ENCODE measurements at regions not wholly inside any gene's neighbourhood (a gene's known extent, or its start where the extent isn't known, plus 50 kb on each side); places are given as distances from the start of the nearest gene placed in this dataset.

DNA sequence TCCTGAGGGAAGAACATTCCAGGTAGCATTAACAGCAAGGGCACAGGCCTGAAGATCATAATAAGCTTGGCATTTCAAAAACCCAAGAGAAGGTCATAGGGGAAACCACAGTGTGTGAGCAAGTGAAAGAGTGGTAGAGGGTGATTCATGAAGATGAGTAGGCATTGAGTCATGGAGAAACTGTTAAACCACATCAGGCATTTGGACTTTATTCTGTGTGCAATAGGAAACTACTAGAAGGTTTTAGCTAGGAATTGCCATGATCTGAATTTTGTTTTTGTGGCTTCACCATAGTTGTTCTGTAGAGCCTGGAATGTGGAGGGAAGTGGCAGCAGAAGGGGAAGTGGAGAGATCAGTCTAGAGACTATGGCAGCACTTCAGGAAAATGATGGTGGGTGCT is 359.0 kb upstream of the PTBP2 start:
- Mint-ChIP-seq H3K9me3 (ENCODE audit: low read depth, unreplicated experiment) (peaks cover 6% of the 10 kb centered on the region), H3K4me3 (ENCODE audit: low read depth, unreplicated experiment) (no peak overlapping the region), H3K27ac (ENCODE audit: unreplicated experiment) (peak overlapping the region; percentile 94), H3K36me3 (ENCODE audit: insufficient read depth, unreplicated experiment) (peaks cover 6% of the 10 kb centered on the region), H3K27me3 (ENCODE audit: unreplicated experiment) (no peaks in the 10 kb centered on the region), H3K4me1 (ENCODE audit: low read depth, unreplicated experiment) (peaks cover 46% of the 10 kb centered on the region)
- peak; percentile 58 for DNase-seq
- CTCF ChIA-PET = no interaction called here
- intact Hi-C loops (cut with micrococcal nuclease; ENCODE audit: unreplicated experiment) = loop anchor here (5.0 kb wide), 1 partner anchor 175 kb away; no protein-coding TSS in a partner anchor
- TF ChIP-seq, protein P1, sequence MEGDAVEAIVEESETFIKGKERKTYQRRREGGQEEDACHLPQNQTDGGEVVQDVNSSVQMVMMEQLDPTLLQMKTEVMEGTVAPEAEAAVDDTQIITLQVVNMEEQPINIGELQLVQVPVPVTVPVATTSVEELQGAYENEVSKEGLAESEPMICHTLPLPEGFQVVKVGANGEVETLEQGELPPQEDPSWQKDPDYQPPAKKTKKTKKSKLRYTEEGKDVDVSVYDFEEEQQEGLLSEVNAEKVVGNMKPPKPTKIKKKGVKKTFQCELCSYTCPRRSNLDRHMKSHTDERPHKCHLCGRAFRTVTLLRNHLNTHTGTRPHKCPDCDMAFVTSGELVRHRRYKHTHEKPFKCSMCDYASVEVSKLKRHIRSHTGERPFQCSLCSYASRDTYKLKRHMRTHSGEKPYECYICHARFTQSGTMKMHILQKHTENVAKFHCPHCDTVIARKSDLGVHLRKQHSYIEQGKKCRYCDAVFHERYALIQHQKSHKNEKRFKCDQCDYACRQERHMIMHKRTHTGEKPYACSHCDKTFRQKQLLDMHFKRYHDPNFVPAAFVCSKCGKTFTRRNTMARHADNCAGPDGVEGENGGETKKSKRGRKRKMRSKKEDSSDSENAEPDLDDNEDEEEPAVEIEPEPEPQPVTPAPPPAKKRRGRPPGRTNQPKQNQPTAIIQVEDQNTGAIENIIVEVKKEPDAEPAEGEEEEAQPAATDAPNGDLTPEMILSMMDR (IDR thresholded peaks at IDR 0.05; ENCODE audit: unreplicated experiment) = no peak
- no TSS peak for BruUV-seq (replicated peaks)

- CTCF ChIA-PET = no interaction called here
- H3K9me3 Mint-ChIP-seq (ENCODE audit: low read depth, unreplicated experiment) = peaks cover 6% of the 10 kb centered on the region
- intact Hi-C loops (cut with micrococcal nuclease; ENCODE audit: unreplicated experiment) = loop anchor here (5.0 kb wide), 1 partner anchor 173 kb away; no protein-coding TSS in a partner anchor
- H3K27ac Mint-ChIP-seq (ENCODE audit: unreplicated experiment) = peak overlapping the region; percentile 94
- peaks cover 45% of the 10 kb centered on the region for H3K4me1 Mint-ChIP-seq (ENCODE audit: low read depth, unreplicated experiment)
- DNase-seq = no peak
- H3K27me3 Mint-ChIP-seq (ENCODE audit: unreplicated experiment) = no peaks in the 10 kb centered on the region
- H3K4me3 Mint-ChIP-seq (ENCODE audit: low read depth, unreplicated experiment) = no peak overlapping the region
- TF ChIP-seq, protein P1 (IDR thresholded peaks at IDR 0.05; ENCODE audit: unreplicated experiment) = no peak
- BruUV-seq (replicated peaks) = no TSS peak
- H3K36me3 Mint-ChIP-seq (ENCODE audit: insufficient read depth, unreplicated experiment) = peaks cover 6% of the 10 kb centered on the region
These were observed 357.8 kb upstream of the PTBP2 start for GRCh38 chr1:96363826-96364225.

DNA sequence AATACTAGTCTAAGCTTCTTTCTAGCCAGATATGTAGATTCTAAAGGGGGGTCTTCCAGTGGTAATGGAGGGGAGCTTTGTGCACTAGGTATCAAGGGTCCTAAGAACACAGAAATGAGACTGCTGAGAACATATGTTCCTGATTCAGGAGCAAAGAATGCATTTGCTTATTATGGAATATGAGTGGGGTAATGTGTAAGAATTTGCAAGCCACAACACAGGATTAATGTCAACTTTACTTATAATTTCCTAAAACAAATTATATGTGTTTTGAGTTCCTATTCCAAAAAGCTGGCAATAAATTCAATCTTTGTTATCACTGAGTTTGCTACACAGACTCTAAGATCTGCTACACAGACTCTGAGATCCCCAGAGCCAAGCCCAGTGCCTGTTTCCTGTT is 357.0 kb upstream of the PTBP2 start:
- Mint-ChIP-seq H3K36me3 (ENCODE audit: insufficient read depth, unreplicated experiment) (peaks cover 6% of the 10 kb centered on the region), H3K9me3 (ENCODE audit: low read depth, unreplicated experiment) (peaks cover 6% of the 10 kb centered on the region), H3K27ac (ENCODE audit: unreplicated experiment) (no peak overlapping the region), H3K27me3 (ENCODE audit: unreplicated experiment) (no peaks in the 10 kb centered on the region), H3K4me1 (ENCODE audit: low read depth, unreplicated experiment) (peaks cover 45% of the 10 kb centered on the region), H3K4me3 (ENCODE audit: low read depth, unreplicated experiment) (no peak overlapping the region)
- BruUV-seq (replicated peaks) = no TSS peak
- TF ChIP-seq, protein P1 (IDR thresholded peaks at IDR 0.05; ENCODE audit: unreplicated experiment) = no peak
- CTCF ChIA-PET = no interaction called here
- intact Hi-C loops (cut with micrococcal nuclease; ENCODE audit: unreplicated experiment) = loop anchor here (5.0 kb wide), 1 partner anchor 173 kb away; no protein-coding TSS in a partner anchor
- no peak for DNase-seq

GRCh38 chr1:96365076-96365475 is 356.5 kb upstream of the PTBP2 start:
- peaks cover 45% of the 10 kb centered on the region for H3K4me1 Mint-ChIP-seq (ENCODE audit: low read depth, unreplicated experiment)
- CTCF ChIA-PET = no interaction called here
- intact Hi-C loops (cut with micrococcal nuclease; ENCODE audit: unreplicated experiment) = no loop called here

More at GRCh38 chr1:96365076-96365475, 356.5 kb upstream of the PTBP2 start:
- Mint-ChIP-seq H3K9me3 (ENCODE audit: low read depth, unreplicated experiment) (peaks cover 6% of the 10 kb centered on the region), H3K4me3 (ENCODE audit: low read depth, unreplicated experiment) (no peak overlapping the region), H3K27ac (ENCODE audit: unreplicated experiment) (no peak overlapping the region), H3K27me3 (ENCODE audit: unreplicated experiment) (no peaks in the 10 kb centered on the region), H3K36me3 (ENCODE audit: insufficient read depth, unreplicated experiment) (peaks cover 6% of the 10 kb centered on the region)
- DNase-seq = no peak
- TF ChIP-seq, protein P1 (IDR thresholded peaks at IDR 0.05; ENCODE audit: unreplicated experiment) = no peak
- BruUV-seq (replicated peaks) = no TSS peak

Measured in Calu3 (cell line).